ENCODE measurements at regions not wholly inside any gene's neighbourhood (a gene's known extent, or its start where the extent isn't known, plus 50 kb on each side); places are given as distances from the start of the nearest gene placed in this dataset.

DNA sequence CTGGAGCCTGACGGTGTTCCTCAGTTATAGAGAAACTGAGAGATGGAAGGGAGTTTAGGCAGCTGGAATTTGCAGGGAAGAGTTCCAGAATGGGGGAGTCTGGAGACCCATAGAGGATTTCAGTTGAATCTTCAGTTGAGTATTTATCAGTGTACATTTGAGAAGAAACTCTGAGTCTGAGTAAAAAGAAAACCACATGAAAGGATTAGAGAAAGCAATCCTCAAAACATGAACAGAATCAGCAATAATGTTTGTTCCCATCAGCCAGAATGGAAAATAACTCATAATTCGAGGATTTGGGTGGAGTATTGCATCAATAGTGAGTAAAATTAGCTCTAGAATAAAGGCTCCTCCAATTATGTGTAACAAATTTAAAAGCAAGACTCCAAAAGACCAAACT lies 130.0 kb upstream of the AHR start:
- Histone ChIP-seq H3K9me3 (no peaks in the 10 kb centered on the region), H3K4me1 (ENCODE audit: insufficient read depth) (no peaks in the 10 kb centered on the region), H3K27me3 (no peaks in the 10 kb centered on the region), H3K36me3 (no peaks in the 10 kb centered on the region), H3K4me3 (no peak overlapping the region), H3K27ac (no peak overlapping the region)
- 15 to 21% (median 16%) methylated on average over 2 of the region's 2 CpGs for WGBS, 3 donors
- no peak for DNase-seq
- TF ChIP-seq POLR2A (IDR thresholded peaks at IDR 0.05) (no peak), EP300 (IDR thresholded peaks at IDR 0.05) (no peak)
- TF ChIP-seq, protein P1, sequence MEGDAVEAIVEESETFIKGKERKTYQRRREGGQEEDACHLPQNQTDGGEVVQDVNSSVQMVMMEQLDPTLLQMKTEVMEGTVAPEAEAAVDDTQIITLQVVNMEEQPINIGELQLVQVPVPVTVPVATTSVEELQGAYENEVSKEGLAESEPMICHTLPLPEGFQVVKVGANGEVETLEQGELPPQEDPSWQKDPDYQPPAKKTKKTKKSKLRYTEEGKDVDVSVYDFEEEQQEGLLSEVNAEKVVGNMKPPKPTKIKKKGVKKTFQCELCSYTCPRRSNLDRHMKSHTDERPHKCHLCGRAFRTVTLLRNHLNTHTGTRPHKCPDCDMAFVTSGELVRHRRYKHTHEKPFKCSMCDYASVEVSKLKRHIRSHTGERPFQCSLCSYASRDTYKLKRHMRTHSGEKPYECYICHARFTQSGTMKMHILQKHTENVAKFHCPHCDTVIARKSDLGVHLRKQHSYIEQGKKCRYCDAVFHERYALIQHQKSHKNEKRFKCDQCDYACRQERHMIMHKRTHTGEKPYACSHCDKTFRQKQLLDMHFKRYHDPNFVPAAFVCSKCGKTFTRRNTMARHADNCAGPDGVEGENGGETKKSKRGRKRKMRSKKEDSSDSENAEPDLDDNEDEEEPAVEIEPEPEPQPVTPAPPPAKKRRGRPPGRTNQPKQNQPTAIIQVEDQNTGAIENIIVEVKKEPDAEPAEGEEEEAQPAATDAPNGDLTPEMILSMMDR (IDR thresholded peaks at IDR 0.05) = no peak
- intact Hi-C loops (cut with DNase I) = no loop called here

GRCh38 chr7:17171427-17171826 lies 127.0 kb upstream of the AHR start:
- DNase-seq = no peak
- intact Hi-C loops (cut with DNase I) = no loop called here
- H3K9me3 ChIP-seq = no peaks in the 10 kb centered on the region
- no peak overlapping the region for H3K27ac ChIP-seq
- H3K36me3 ChIP-seq = no peaks in the 10 kb centered on the region
- no peaks in the 10 kb centered on the region for H3K27me3 ChIP-seq
- TF ChIP-seq EP300 (IDR thresholded peaks at IDR 0.05) (no peak), POLR2A (IDR thresholded peaks at IDR 0.05) (no peak)
- TF ChIP-seq, protein P1 (IDR thresholded peaks at IDR 0.05) = no peak
- H3K4me1 ChIP-seq (ENCODE audit: insufficient read depth) = no peaks in the 10 kb centered on the region
- no peak overlapping the region for H3K4me3 ChIP-seq
- WGBS, 3 donors = 85 to 93% (median 87%) methylated on average over 3 of the region's 3 CpGs

DNA sequence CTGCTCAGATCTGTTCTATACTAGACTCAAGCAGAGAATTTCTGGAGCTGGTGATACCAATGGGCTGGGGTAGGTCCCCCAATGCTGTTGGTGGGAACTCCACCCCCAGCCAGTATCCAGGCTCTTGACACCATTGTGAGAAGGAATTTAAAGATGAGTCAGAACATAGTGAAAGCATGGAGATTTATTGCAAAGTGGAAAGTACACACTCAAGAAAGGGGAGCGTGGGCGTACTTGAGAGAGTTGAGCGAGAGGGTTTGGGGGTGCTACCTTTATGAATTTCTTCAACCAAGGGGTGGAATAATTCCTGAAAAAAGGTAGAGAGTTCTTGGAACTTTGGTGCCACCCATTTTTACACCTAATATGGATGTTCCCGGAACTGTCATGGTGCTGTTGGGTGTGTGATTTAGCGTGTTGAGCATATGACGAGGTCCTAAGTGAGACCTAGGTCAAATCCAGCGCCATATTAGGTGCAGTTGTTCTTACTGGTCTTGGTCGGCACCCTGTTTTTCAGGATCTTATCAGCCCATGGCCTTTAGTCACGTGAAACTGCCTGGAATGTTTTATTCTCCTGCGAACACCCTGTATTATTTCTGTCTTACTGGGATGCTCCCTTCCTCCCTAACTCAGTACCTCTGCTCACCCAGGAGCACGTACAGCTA lies 122.0 kb upstream of the AHR start:
- Histone ChIP-seq H3K36me3 (no peaks in the 10 kb centered on the region), H3K4me3 (no peak overlapping the region), H3K9me3 (no peaks in the 10 kb centered on the region), H3K4me1 (ENCODE audit: insufficient read depth) (no peaks in the 10 kb centered on the region), H3K27me3 (no peaks in the 10 kb centered on the region), H3K27ac (no peak overlapping the region)
- TF ChIP-seq POLR2A (IDR thresholded peaks at IDR 0.05) = no peak
- no peak for TF ChIP-seq EP300 (IDR thresholded peaks at IDR 0.05)
- TF ChIP-seq, protein P1 (IDR thresholded peaks at IDR 0.05) = no peak
- WGBS, 3 donors = 94 to 95% (median 94%) methylated on average over 11 of the region's 11 CpGs
- no peak for DNase-seq
- intact Hi-C loops (cut with DNase I) = no loop called here

DNA sequence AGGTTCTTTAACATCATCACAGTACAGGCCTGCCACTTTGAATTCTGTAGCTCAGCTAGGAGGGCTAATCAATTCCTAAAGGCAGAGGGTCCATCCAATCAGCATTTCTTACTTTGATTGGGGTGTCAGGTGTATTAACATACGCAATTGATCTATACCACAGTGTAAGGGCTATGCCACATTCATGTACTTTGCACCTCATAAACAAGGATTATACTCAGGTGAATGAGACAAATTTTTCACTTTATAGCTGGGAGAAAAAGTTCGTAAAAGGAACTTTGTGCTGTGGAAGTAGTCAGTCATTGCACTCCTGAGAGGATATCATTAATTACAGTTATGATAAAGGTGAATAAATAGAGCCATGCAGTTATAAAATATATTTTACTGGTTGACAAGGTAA lies 119.9 kb upstream of the AHR start:
- no peaks in the 10 kb centered on the region for H3K27me3 ChIP-seq
- TF ChIP-seq EP300 (IDR thresholded peaks at IDR 0.05) (no peak), POLR2A (IDR thresholded peaks at IDR 0.05) (no peak)
- TF ChIP-seq, protein P1 (IDR thresholded peaks at IDR 0.05) = no peak
- no peaks in the 10 kb centered on the region for H3K36me3 ChIP-seq
- no peak overlapping the region for H3K27ac ChIP-seq
- H3K4me3 ChIP-seq = no peak overlapping the region
- no peak for DNase-seq
- H3K9me3 ChIP-seq = no peaks in the 10 kb centered on the region
- WGBS, 3 donors = 96 to 97% (median 96%) methylated on average over 2 of the region's 2 CpGs
- H3K4me1 ChIP-seq (ENCODE audit: insufficient read depth) = no peaks in the 10 kb centered on the region
- intact Hi-C loops (cut with DNase I) = no loop called here
